ENCODE measurements at regions not wholly inside any gene's neighbourhood (a gene's known extent, or its start where the extent isn't known, plus 50 kb on each side); places are given as distances from the start of the nearest gene placed in this dataset.

GRCh38 chr1:10848109-10848684, 51.8 kb upstream of the CASZ1 start:
- peaks cover 19% of the 10 kb centered on the region for H3K9me3 ChIP-seq
- no peak overlapping the region for H3K4me2 ChIP-seq
- no peak overlapping the region for H3K4me3 ChIP-seq
- no peaks in the 10 kb centered on the region for H3K36me3 ChIP-seq
- TF ChIP-seq Cebpa-rat (IDR thresholded peaks at IDR 0.05) = no peak
- no peaks in the 10 kb centered on the region for H3K27me3 ChIP-seq
- H3K4me1 ChIP-seq = no peaks in the 10 kb centered on the region
- no peaks in the 10 kb centered on the region for H4K20me1 ChIP-seq
- no peak overlapping the region for H3K27ac ChIP-seq
- no peak overlapping the region for H3K9ac ChIP-seq

GRCh38 chr1:10850026-10850425, 53.6 kb upstream of the CASZ1 start:
- Histone ChIP-seq H3K36me3 (no peaks in the 10 kb centered on the region), H3K4me3 (no peak overlapping the region), H4K20me1 (no peaks in the 10 kb centered on the region), H3K4me2 (no peak overlapping the region), H3K4me1 (no peaks in the 10 kb centered on the region), H3K9me3 (peaks cover 8% of the 10 kb centered on the region), H3K27ac (no peak overlapping the region), H3K27me3 (no peaks in the 10 kb centered on the region), H3K9ac (no peak overlapping the region)
- TF ChIP-seq Cebpa-rat (IDR thresholded peaks at IDR 0.05) = no peak

- H3K4me3 ChIP-seq = no peak overlapping the region
- no peaks in the 10 kb centered on the region for H4K20me1 ChIP-seq
- H3K4me1 ChIP-seq = no peaks in the 10 kb centered on the region
- H3K4me2 ChIP-seq = no peak overlapping the region
- no peak for TF ChIP-seq Cebpa-rat (IDR thresholded peaks at IDR 0.05)
- no peak overlapping the region for H3K9ac ChIP-seq
- H3K27me3 ChIP-seq = no peaks in the 10 kb centered on the region
- no peak overlapping the region for H3K27ac ChIP-seq
- peaks cover 7% of the 10 kb centered on the region for H3K9me3 ChIP-seq
- H3K36me3 ChIP-seq = no peaks in the 10 kb centered on the region
Observed at GRCh38 chr1:10851024-10852013, 54.9 kb upstream of the CASZ1 start.

- H3K4me3 ChIP-seq = no peak overlapping the region
- no peaks in the 10 kb centered on the region for H3K27me3 ChIP-seq
- TF ChIP-seq Cebpa-rat (IDR thresholded peaks at IDR 0.05) = no peak
- H3K4me2 ChIP-seq = no peak overlapping the region
- no peaks in the 10 kb centered on the region for H3K4me1 ChIP-seq
- H3K9ac ChIP-seq = no peak overlapping the region
- H4K20me1 ChIP-seq = no peaks in the 10 kb centered on the region
- H3K27ac ChIP-seq = no peak overlapping the region
- no peaks in the 10 kb centered on the region for H3K36me3 ChIP-seq
- peaks cover under 1% of the 10 kb centered on the region; the same call in 1 of the 2 replicates for H3K9me3 ChIP-seq
Observed at GRCh38 chr1:10852018-10852417, 55.6 kb upstream of the CASZ1 start.

GRCh38 chr1:10852486-10852885, 56.0 kb upstream of the CASZ1 start:
- Histone ChIP-seq H3K4me1 (no peaks in the 10 kb centered on the region), H4K20me1 (no peaks in the 10 kb centered on the region), H3K4me2 (no peak overlapping the region), H3K36me3 (no peaks in the 10 kb centered on the region), H3K9me3 (no peaks in the 10 kb centered on the region), H3K27ac (no peak overlapping the region), H3K4me3 (no peak overlapping the region), H3K9ac (no peak overlapping the region), H3K27me3 (no peaks in the 10 kb centered on the region)
- no peak for TF ChIP-seq Cebpa-rat (IDR thresholded peaks at IDR 0.05)

GRCh38 chr1:10852998-10853520, 56.6 kb upstream of the CASZ1 start:
- Histone ChIP-seq H3K4me1 (no peaks in the 10 kb centered on the region), H3K27ac (no peak overlapping the region), H3K36me3 (no peaks in the 10 kb centered on the region), H3K4me3 (no peak overlapping the region), H3K9me3 (no peaks in the 10 kb centered on the region), H3K4me2 (no peak overlapping the region), H3K27me3 (no peaks in the 10 kb centered on the region), H3K9ac (no peak overlapping the region), H4K20me1 (no peaks in the 10 kb centered on the region)
- TF ChIP-seq Cebpa-rat (IDR thresholded peaks at IDR 0.05) = no peak

GRCh38 chr1:10853701-10854100, 57.3 kb upstream of the CASZ1 start:
- no peaks in the 10 kb centered on the region for H3K9me3 ChIP-seq
- H3K27ac ChIP-seq = no peak overlapping the region
- no peak overlapping the region for H3K4me2 ChIP-seq
- no peak for TF ChIP-seq Cebpa-rat (IDR thresholded peaks at IDR 0.05)
- no peaks in the 10 kb centered on the region for H4K20me1 ChIP-seq
- H3K4me1 ChIP-seq = no peaks in the 10 kb centered on the region
- H3K36me3 ChIP-seq = no peaks in the 10 kb centered on the region
- H3K27me3 ChIP-seq = no peaks in the 10 kb centered on the region
- H3K9ac ChIP-seq = no peak overlapping the region
- no peak overlapping the region for H3K4me3 ChIP-seq

- no peaks in the 10 kb centered on the region for H3K4me1 ChIP-seq
- no peaks in the 10 kb centered on the region for H4K20me1 ChIP-seq
- H3K36me3 ChIP-seq = no peaks in the 10 kb centered on the region
- H3K4me2 ChIP-seq = no peak overlapping the region
- no peak overlapping the region for H3K27ac ChIP-seq
- no peaks in the 10 kb centered on the region for H3K27me3 ChIP-seq
- TF ChIP-seq Cebpa-rat (IDR thresholded peaks at IDR 0.05) = no peak
- H3K9me3 ChIP-seq = no peaks in the 10 kb centered on the region
- H3K4me3 ChIP-seq = no peak overlapping the region
- no peak overlapping the region for H3K9ac ChIP-seq
Observed at GRCh38 chr1:10854856-10855459, 58.5 kb upstream of the CASZ1 start.

GRCh38 chr1:10856176-10856683, 59.8 kb upstream of the CASZ1 start:
- TF ChIP-seq Cebpa-rat (IDR thresholded peaks at IDR 0.05) = no peak
- Histone ChIP-seq H3K4me3 (no peak overlapping the region), H3K9ac (no peak overlapping the region), H3K4me1 (no peaks in the 10 kb centered on the region), H3K27ac (no peak overlapping the region), H4K20me1 (no peaks in the 10 kb centered on the region), H3K4me2 (no peak overlapping the region), H3K9me3 (no peaks in the 10 kb centered on the region), H3K27me3 (peaks cover 8% of the 10 kb centered on the region), H3K36me3 (no peaks in the 10 kb centered on the region)
